Left lung (tissue), 4 donors: ENCODE measurements at regions not wholly inside any gene's neighbourhood (a gene's known extent, or its start where the extent isn't known, plus 50 kb on each side); places are given as distances from the start of the nearest gene placed in this dataset.
"Not testable (repeated sequence)": the region's sequence is repeated elsewhere in the genome, so short reads cannot be mapped to it uniquely, and the experiment has no call there.

Source experiments
- ATAC-seq: fragments of 200-7000 bp; cut with Tn5 transposase; one replicate; pipeline ENCODE4 v1.9.1; 2020; ENCODE audit warnings: moderate library complexity
- DNase-seq, 4 donors: peaks; one replicate each; pipeline ENCODE4 v3.0.0-alpha.2; 2013 to 2020
- H3K27ac ChIP-seq, 2 donors: fragments of 200-600 bp; sonication (generic) in 1 of 2; one replicate each; pipeline versions ENCODE4 v1.5.0 to v1.8.0; 2020 to 2021
- H3K27me3 ChIP-seq, 2 donors: fragments of 200-600 bp; sonication (generic) in 1 of 2; one replicate each; pipeline versions ENCODE4 v1.5.0 to v1.8.0; 2020 to 2021
- H3K36me3 ChIP-seq, 2 donors: fragments of 200-600 bp; sonication (generic) in 1 of 2; one replicate each; pipeline versions ENCODE4 v1.5.0 to v1.8.0; 2020 to 2021
- H3K4me1 ChIP-seq, 2 donors: fragments of 200-600 bp; one replicate each; pipeline ENCODE4 v1.8.0; 2021
- H3K4me3 ChIP-seq, 2 donors: fragments of 200-600 bp; sonication (generic) in 1 of 2; one replicate each; pipeline versions ENCODE4 v1.5.0 to v1.8.0; 2020 to 2021; ENCODE audit warnings: mild to moderate bottlenecking in 1 of 2
- H3K9me3 ChIP-seq, 2 donors: fragments of 200-600 bp; sonication (generic) in 1 of 2; one replicate each; pipeline versions ENCODE4 v1.5.0 to v1.8.0; 2020 to 2021
- CTCF ChIP-seq, 2 donors: fragments of 200-600 bp; sonication (generic) in 1 of 2; IDR thresholded peaks; one replicate each; pipeline versions ENCODE4 v1.5.0 to v1.8.0; 2021; ENCODE audit warnings: antibody characterized with exemption in 2 of 2
- intact Hi-C, 2 donors: fragments of 100-400 bp; cut with DNase I; formaldehyde crosslinking; loops; one replicate each; pipeline versions ENCODE4 v1.11.2 to v1.14.2; 2022
- donor health status: DM: no; HTN: yes; CAD: no.
- donor health status: DM: no; HTN: no; CAD: no.

GRCh38 chr22:44640618-44641155 lies 61.3 kb upstream of the PRR5 start:
- ATAC-seq = no peak

GRCh38 chr22:44639891-44640617 lies 62.0 kb upstream of the PRR5 start:
- DNase-seq = no peak
- intact Hi-C loops = no loop called here
- peaks cover 0 to 27% of the 10 kb centered on the region in 2 donors for H3K27me3 ChIP-seq
- H3K4me3 ChIP-seq = no peak overlapping the region
- H3K36me3 ChIP-seq = no peaks in the 10 kb centered on the region
- H3K9me3 ChIP-seq = no peaks in the 10 kb centered on the region
- no peak for TF ChIP-seq CTCF (IDR thresholded peaks at IDR 0.05)
- H3K4me1 ChIP-seq = no peaks in the 10 kb centered on the region
- peak; percentile 10 for ATAC-seq
- H3K27ac ChIP-seq = no peak overlapping the region

More at GRCh38 chr22:44640618-44641155, 61.3 kb upstream of the PRR5 start:
- Histone ChIP-seq H3K9me3 (no peaks in the 10 kb centered on the region), H3K36me3 (no peaks in the 10 kb centered on the region), H3K4me1 (no peaks in the 10 kb centered on the region), H3K27ac (no peak overlapping the region), H3K27me3 (peaks cover 0 to 27% of the 10 kb centered on the region in 2 donors), H3K4me3 (no peak overlapping the region)
- intact Hi-C loops = no loop called here
- no peak for DNase-seq
- no peak for TF ChIP-seq CTCF (IDR thresholded peaks at IDR 0.05)

- no peak for TF ChIP-seq CTCF (IDR thresholded peaks at IDR 0.05)
- Histone ChIP-seq H3K4me1 (no peaks in the 10 kb centered on the region), H3K4me3 (no peak overlapping the region), H3K9me3 (no peaks in the 10 kb centered on the region), H3K27me3 (peaks cover 0 to 27% of the 10 kb centered on the region in 2 donors), H3K27ac (no peak overlapping the region), H3K36me3 (no peaks in the 10 kb centered on the region)
- intact Hi-C loops = no loop called here
- ATAC-seq = peak; percentile 22
- no peak for DNase-seq
Observed at GRCh38 chr22:44638971-44639760, 62.8 kb upstream of the PRR5 start.

GRCh38 chr22:44636502-44637206 lies 65.3 kb upstream of the PRR5 start:
- DNase-seq, ATAC-seq, H3K4me1 ChIP-seq, H3K27ac ChIP-seq, H3K36me3 ChIP-seq, H3K9me3 ChIP-seq, intact Hi-C loops, H3K4me3 ChIP-seq: not testable (repeated sequence)
- peaks cover 0 to 27% of the 10 kb centered on the region in 2 donors for H3K27me3 ChIP-seq

GRCh38 chr22:44635567-44635966 lies 66.4 kb upstream of the PRR5 start:
- intact Hi-C loops, H3K4me3 ChIP-seq, H3K4me1 ChIP-seq, H3K36me3 ChIP-seq, DNase-seq, ATAC-seq, H3K27ac ChIP-seq, H3K9me3 ChIP-seq: not testable (repeated sequence)
- peaks cover 0 to 24% of the 10 kb centered on the region in 2 donors for H3K27me3 ChIP-seq
